OCI-LY1 (cell line): ENCODE measurements at regions not wholly inside any gene's neighbourhood (a gene's known extent, or its start where the extent isn't known, plus 50 kb on each side); places are given as distances from the start of the nearest gene placed in this dataset.

Experiments
- H2AFZ ChIP-seq: fragments of 200-600 bp; sonication (generic), shearing (Covaris generic); 2 replicates; pipeline ENCODE4 v1.6.0; 2014; ENCODE audit warnings: antibody characterized with exemption, mild to moderate bottlenecking, low read length
- H3F3A ChIP-seq: fragments of 200-600 bp; sonication (generic), shearing (Covaris generic); 2 replicates; pipeline ENCODE4 v1.6.0; 2014; ENCODE audit warnings: mild to moderate bottlenecking, antibody characterized with exemption, low read length, moderate library complexity; ENCODE audit not compliant: insufficient read depth
- H3K27ac ChIP-seq: fragments of 200-600 bp; sonication (generic); 2 replicates; pipeline ENCODE4 v1.5.1; 2014; ENCODE audit warnings: low read length, mixed run types, mild to moderate bottlenecking, low read depth; ENCODE audit not compliant: poor library complexity, severe bottlenecking
- H3K27me3 ChIP-seq: fragments of 200-600 bp; sonication (generic); 2 replicates; pipeline ENCODE4 v1.6.0; 2014; ENCODE audit warnings: antibody characterized with exemption, mild to moderate bottlenecking, low read length, moderate library complexity; ENCODE audit not compliant: insufficient read depth
- H3K36me3 ChIP-seq: fragments of 200-600 bp; sonication (generic); 2 replicates; pipeline ENCODE4 v1.6.1; 2014; ENCODE audit warnings: mild to moderate bottlenecking, antibody characterized with exemption, low read length, moderate library complexity, mixed read lengths; ENCODE audit not compliant: insufficient read depth
- H3K4me1 ChIP-seq: fragments of 200-600 bp; sonication (generic); 2 replicates; pipeline ENCODE4 v1.5.1; 2014; ENCODE audit warnings: mild to moderate bottlenecking, low read length, moderate library complexity; ENCODE audit not compliant: insufficient read depth, severe bottlenecking
- H3K4me2 ChIP-seq: fragments of 200-600 bp; sonication (generic), shearing (Covaris generic); 2 replicates; pipeline ENCODE4 v1.6.1; 2014; ENCODE audit warnings: low read length
- H3K4me3 ChIP-seq: fragments of 200-600 bp; sonication (generic); 2 replicates; pipeline ENCODE4 v1.5.1; 2014; ENCODE audit warnings: low read length, low read depth, mild to moderate bottlenecking, mixed read lengths; ENCODE audit not compliant: poor library complexity, severe bottlenecking
- H3K79me2 ChIP-seq: fragments of 200-600 bp; shearing (Covaris generic); 2 replicates; pipeline ENCODE4 v1.6.1; 2016; ENCODE audit warnings: mixed run types, low read length, mixed read lengths; ENCODE audit not compliant: insufficient read depth
- H3K9ac ChIP-seq: fragments of 200-600 bp; sonication (generic), shearing (Covaris generic); 2 replicates; pipeline ENCODE4 v1.6.1; 2014; ENCODE audit warnings: mild to moderate bottlenecking, low read length, mixed read lengths
- H3K9me2 ChIP-seq: fragments of 200-600 bp; sonication (generic), shearing (Covaris generic); 2 replicates; pipeline ENCODE4 v1.6.1; 2014; ENCODE audit warnings: low read depth, mild to moderate bottlenecking, low read length, mixed read lengths
- H3K9me3 ChIP-seq: fragments of 200-600 bp; shearing (Covaris generic); 2 replicates; pipeline ENCODE4 v1.6.1; 2014; ENCODE audit warnings: low read length, mixed read lengths
- H4K20me1 ChIP-seq: fragments of 200-600 bp; sonication (generic), shearing (Covaris generic); 2 replicates; pipeline ENCODE4 v1.6.0; 2016; ENCODE audit warnings: mild to moderate bottlenecking, low read length; ENCODE audit not compliant: insufficient read depth
- CTCF ChIP-seq: fragments of 200-600 bp; sonication (generic), shearing (Covaris generic); IDR thresholded peaks from 2 replicates; pipeline ENCODE4 v1.5.1; 2017; ENCODE audit warnings: mild to moderate bottlenecking, antibody characterized with exemption, low read length, moderate library complexity, mixed read lengths
- EZH2 ChIP-seq: fragments of 200-600 bp; sonication (generic), shearing (Covaris generic); IDR thresholded peaks from 2 replicates; pipeline ENCODE4 v1.8.0; 2017; ENCODE audit warnings: borderline replicate concordance, mixed run types, mild to moderate bottlenecking, antibody characterized with exemption, low read length, moderate library complexity, mixed read lengths

- H3K27me3 ChIP-seq: no peaks in the 10 kb centered on the region
- TF ChIP-seq CTCF: no peak
- TF ChIP-seq EZH2: no peak
- no peaks in the 10 kb centered on the region for H3K9me3 ChIP-seq
- H3K4me3 ChIP-seq: peak overlapping the region; percentile 17
- H3K4me1 ChIP-seq: peaks cover 75% of the 10 kb centered on the region
- H2AFZ ChIP-seq: no peak overlapping the region
- H3K36me3 ChIP-seq: no peaks in the 10 kb centered on the region
- peak overlapping the region; percentile 35 for H3K4me2 ChIP-seq
- no peaks in the 10 kb centered on the region for H4K20me1 ChIP-seq
- no peaks in the 10 kb centered on the region for H3K79me2 ChIP-seq
- H3K9ac ChIP-seq: no peak overlapping the region; the same call in 1 of the 2 replicates
- peak overlapping the region; percentile 57 for H3K27ac ChIP-seq
- H3F3A ChIP-seq: no peaks in the 10 kb centered on the region
- H3K9me2 ChIP-seq: no peaks in the 10 kb centered on the region
Observed at GRCh38 chr2:343355-343754, 55.5 kb upstream of the ALKAL2 start.

- H3K79me2 ChIP-seq: no peaks in the 10 kb centered on the region
- no peaks in the 10 kb centered on the region for H4K20me1 ChIP-seq
- TF ChIP-seq EZH2: no peak
- no peak for TF ChIP-seq CTCF
- no peaks in the 10 kb centered on the region for H3K27me3 ChIP-seq
- H3K9me3 ChIP-seq: no peaks in the 10 kb centered on the region
- H3K9ac ChIP-seq: no peak overlapping the region; the same call in 1 of the 2 replicates
- H3K36me3 ChIP-seq: no peaks in the 10 kb centered on the region
- no peaks in the 10 kb centered on the region for H3F3A ChIP-seq
- H3K4me2 ChIP-seq: peak overlapping the region; percentile 34; the same call in 1 of the 2 replicates
- peak overlapping the region; percentile 57 for H3K27ac ChIP-seq
- no peak overlapping the region for H3K4me3 ChIP-seq
- no peak overlapping the region for H2AFZ ChIP-seq
- peaks cover 64% of the 10 kb centered on the region for H3K4me1 ChIP-seq
- no peaks in the 10 kb centered on the region for H3K9me2 ChIP-seq
Observed at GRCh38 chr2:341912-342311, 54.0 kb upstream of the ALKAL2 start.

- Histone ChIP-seq H2AFZ (no peak overlapping the region), H3K79me2 (no peaks in the 10 kb centered on the region), H3F3A (no peaks in the 10 kb centered on the region), H3K4me3 (no peak overlapping the region), H3K9me2 (no peaks in the 10 kb centered on the region), H3K9ac (no peak overlapping the region; the same call in 1 of the 2 replicates), H4K20me1 (no peaks in the 10 kb centered on the region), H3K4me1 (peaks cover 55% of the 10 kb centered on the region), H3K27ac (peak overlapping the region; percentile 57), H3K36me3 (no peaks in the 10 kb centered on the region), H3K9me3 (peaks cover 4% of the 10 kb centered on the region; the same call in 1 of the 2 replicates), H3K27me3 (no peaks in the 10 kb centered on the region), H3K4me2 (peak overlapping the region; percentile 34; the same call in 1 of the 2 replicates)
- TF ChIP-seq EZH2 (no peak), CTCF (no peak)
Observed at GRCh38 chr2:341017-341542, 53.2 kb upstream of the ALKAL2 start.
